IPS DF 6.9 (cell line): ENCODE measurements at regions not wholly inside any gene's neighbourhood (a gene's known extent, or its start where the extent isn't known, plus 50 kb on each side); places are given as distances from the start of the nearest gene placed in this dataset.

Experiments
- DNase-seq: peaks from one replicate; pipeline ENCODE4 v3.0.0-alpha.2; 2013; ENCODE audit warnings: low read depth, low spot score
- H3K27ac ChIP-seq: one replicate; pipeline ENCODE4 v1.5.1; 2013; ENCODE audit warnings: low read length, control low read depth
- H3K27me3 ChIP-seq: 2 replicates; pipeline ENCODE4 v1.6.1; 2013; ENCODE audit warnings: mild to moderate bottlenecking, low read length; ENCODE audit not compliant: control insufficient read depth, insufficient read depth
- H3K36me3 ChIP-seq: 2 replicates; pipeline ENCODE4 v1.6.1; 2013; ENCODE audit warnings: low read length; ENCODE audit not compliant: control insufficient read depth, insufficient read depth
- H3K4me1 ChIP-seq: 2 replicates; pipeline ENCODE4 v1.6.1; 2013; ENCODE audit warnings: low read length; ENCODE audit not compliant: control insufficient read depth, insufficient read depth
- H3K4me3 ChIP-seq: 2 replicates; pipeline ENCODE4 v1.5.1; 2013; ENCODE audit warnings: mild to moderate bottlenecking, low read length
- H3K9me3 ChIP-seq: 2 replicates; pipeline ENCODE4 v1.6.1; 2013; ENCODE audit warnings: low read length, inconsistent platforms; ENCODE audit not compliant: control insufficient read depth, insufficient read depth
- WGBS: extraction: QIAGEN DNeasy Blood & Tissue Kit; methylation state at CpG from one replicate; pipeline ENCODE4 v1.1.7; 2013; ENCODE audit warnings: mixed read lengths, missing lambda C conversion rate; ENCODE audit not compliant: insufficient read length, insufficient coverage; 5-methylcytosine and 5-hydroxymethylcytosine counted together

DNA sequence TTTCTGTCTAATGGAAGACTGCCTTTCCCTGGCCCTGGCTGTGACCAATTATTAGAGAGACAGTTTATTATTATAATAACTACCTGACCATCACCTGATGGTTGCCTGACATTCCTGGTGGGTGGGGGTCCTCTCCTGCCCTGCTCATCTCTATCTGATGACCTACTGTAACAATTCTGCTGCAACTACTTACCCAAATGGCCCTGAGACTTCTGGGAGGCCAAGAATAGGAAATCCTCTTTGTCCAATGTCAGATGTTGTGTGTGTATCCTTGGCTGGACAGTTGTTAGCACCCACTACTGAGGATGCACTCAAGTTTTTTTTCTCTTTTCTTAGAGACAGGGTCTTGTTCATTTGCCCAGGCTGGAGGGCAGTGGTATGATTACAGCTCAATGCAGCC lies 110.3 kb downstream of the DDX1 start:
- no peak overlapping the region for H3K27ac ChIP-seq
- DNase-seq, result no peak
- H3K36me3 ChIP-seq, result no peaks in the 10 kb centered on the region
- no peak overlapping the region for H3K4me3 ChIP-seq
- no peaks in the 10 kb centered on the region for H3K27me3 ChIP-seq
- H3K4me1 ChIP-seq, result peaks cover 1% of the 10 kb centered on the region; the same call in 1 of the 2 replicates
- H3K9me3 ChIP-seq, result no peaks in the 10 kb centered on the region

DNA sequence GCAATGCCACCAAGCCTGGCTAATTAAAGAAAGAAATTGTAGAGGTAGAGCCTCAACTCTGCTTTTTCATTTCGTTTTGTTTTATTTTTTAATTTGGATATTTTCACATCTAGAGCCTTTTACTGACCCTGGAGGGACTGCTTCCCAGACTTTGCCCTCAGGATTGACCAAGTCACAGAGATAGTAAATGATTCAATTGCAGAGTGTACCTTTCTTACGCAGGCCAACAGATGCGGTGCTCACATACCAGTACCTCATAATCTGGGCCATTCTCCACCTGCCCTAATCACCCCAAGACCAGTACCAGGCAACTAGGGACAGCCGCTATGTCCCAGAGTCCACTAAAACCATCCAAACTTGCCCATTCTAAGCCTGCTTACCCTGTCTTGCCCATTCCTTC lies 110.8 kb downstream of the DDX1 start:
- DNase-seq, result no peak
- Histone ChIP-seq H3K36me3 (no peaks in the 10 kb centered on the region), H3K4me1 (peaks cover 1% of the 10 kb centered on the region; the same call in 1 of the 2 replicates), H3K27ac (no peak overlapping the region), H3K27me3 (no peaks in the 10 kb centered on the region), H3K9me3 (no peaks in the 10 kb centered on the region), H3K4me3 (no peak overlapping the region)
- no CpG with 5 or more reads among the region's 4 CpGs for WGBS

DNA sequence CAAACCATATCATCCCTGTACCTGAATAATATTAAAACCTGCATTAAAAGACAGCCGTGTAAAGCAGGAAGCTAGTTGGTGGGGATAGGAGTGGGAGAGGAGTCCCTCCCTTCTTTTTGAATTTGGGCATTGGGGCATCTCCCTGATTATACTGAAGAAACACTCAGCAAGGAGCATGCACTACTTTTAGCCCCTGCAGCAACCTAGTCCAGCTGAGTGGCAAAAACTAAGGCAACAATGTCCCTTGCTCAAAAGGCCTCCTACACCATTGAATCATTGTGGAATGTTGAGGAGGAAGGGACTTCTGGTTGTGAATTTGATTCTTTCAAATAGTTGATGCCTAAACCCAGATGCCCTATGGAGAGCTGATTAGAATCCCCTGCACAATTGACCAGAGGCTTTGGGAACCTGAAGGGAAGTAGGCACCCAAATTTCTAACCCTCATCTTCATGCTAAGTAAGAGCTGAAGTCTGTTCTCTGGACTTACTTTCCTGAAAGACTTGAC lies 111.7 kb downstream of the DDX1 start:
- Histone ChIP-seq H3K36me3 (no peaks in the 10 kb centered on the region), H3K4me1 (no peaks in the 10 kb centered on the region), H3K27ac (no peak overlapping the region), H3K4me3 (no peak overlapping the region), H3K9me3 (no peaks in the 10 kb centered on the region), H3K27me3 (no peaks in the 10 kb centered on the region)
- no peak for DNase-seq
- WGBS, result no CpG with 5 or more reads among the region's 1 CpG

DNA sequence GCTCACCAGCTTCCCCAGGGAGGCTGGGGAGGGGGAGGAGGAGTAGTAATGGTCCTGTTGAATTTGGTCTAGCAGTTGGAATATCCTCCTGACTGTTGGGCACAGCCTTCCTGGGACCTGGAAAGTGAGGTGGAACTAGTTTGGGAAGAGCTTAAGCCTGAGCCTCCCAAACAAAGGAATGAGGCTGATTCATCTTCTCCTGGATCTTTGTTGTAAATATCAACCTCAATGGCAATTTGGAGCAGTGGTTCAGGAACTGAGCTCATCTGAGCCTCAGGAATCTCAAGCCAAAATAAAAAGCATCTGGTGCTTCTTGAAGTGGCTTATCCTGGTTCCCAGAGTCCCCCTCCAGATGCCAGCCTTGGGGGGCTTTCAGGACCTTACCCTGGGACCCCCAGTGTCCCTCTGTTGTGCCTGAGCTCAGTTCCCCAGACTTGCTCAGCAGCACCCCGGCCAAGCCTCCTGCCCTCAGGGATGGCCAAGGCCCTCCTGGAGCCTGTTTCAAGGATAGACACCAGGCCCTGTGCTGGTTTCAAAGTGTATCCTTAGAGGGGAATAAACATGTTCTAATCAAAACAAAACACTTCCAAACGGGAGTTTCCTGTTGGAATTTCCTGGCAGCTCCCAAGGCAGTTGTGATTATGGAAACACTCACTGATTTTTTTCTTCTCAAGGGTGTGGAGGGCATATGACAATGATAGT lies 112.6 kb downstream of the DDX1 start:
- no peaks in the 10 kb centered on the region; the same call in 1 of the 2 replicates for H3K4me1 ChIP-seq
- H3K27ac ChIP-seq, result no peak overlapping the region
- no peaks in the 10 kb centered on the region; the same call in 1 of the 2 replicates for H3K27me3 ChIP-seq
- WGBS, result no CpG with 5 or more reads among the region's 2 CpGs
- DNase-seq, result no peak
- no peaks in the 10 kb centered on the region for H3K36me3 ChIP-seq
- no peaks in the 10 kb centered on the region for H3K9me3 ChIP-seq
- no peak overlapping the region for H3K4me3 ChIP-seq

DNA sequence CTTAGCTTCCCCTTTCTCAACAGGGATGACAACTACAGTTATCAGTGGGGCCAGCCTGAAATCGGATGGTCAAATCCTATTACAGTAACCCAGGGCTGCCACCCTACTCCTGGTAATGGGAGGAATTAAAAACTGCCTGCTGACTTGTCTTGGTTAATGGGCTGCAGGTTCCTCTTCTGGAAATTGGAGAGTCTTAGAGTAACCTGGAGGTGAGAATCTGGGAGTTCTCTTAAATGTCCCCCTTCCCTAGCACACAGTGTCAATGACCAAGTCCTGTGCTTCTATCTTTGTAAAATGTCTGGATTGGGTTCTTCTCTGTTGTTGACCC lies 113.1 kb downstream of the DDX1 start:
- H3K4me1 ChIP-seq, result no peaks in the 10 kb centered on the region; the same call in 1 of the 2 replicates
- DNase-seq, result no peak
- no CpG with 5 or more reads among the region's 1 CpG for WGBS
- no peaks in the 10 kb centered on the region for H3K9me3 ChIP-seq
- H3K36me3 ChIP-seq, result no peaks in the 10 kb centered on the region
- no peaks in the 10 kb centered on the region; the same call in 1 of the 2 replicates for H3K27me3 ChIP-seq
- H3K4me3 ChIP-seq, result no peak overlapping the region
- H3K27ac ChIP-seq, result no peak overlapping the region

DNA sequence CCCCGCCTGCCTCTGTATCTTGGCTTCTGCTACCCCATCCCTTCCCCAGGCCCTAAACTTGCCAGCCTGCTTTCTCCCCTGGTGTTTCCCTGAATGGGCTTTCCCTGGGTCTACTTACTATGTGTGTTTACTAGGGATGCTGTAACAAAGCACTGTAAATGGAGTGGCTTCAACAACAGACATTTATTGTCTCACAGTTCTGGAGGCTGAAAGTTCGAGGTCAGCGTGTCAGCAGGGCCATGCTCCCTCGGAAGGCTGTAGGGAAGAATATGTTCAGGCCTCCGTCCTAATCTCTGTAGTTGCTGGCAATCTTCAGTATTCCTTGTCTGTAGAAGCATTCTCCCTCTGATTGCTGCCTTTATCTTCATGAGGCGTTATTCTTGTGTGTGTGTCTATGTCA lies 113.6 kb downstream of the DDX1 start:
- Histone ChIP-seq H3K9me3 (no peaks in the 10 kb centered on the region), H3K4me3 (no peak overlapping the region), H3K27ac (no peak overlapping the region), H3K36me3 (no peaks in the 10 kb centered on the region), H3K27me3 (no peaks in the 10 kb centered on the region; the same call in 1 of the 2 replicates), H3K4me1 (no peaks in the 10 kb centered on the region; the same call in 1 of the 2 replicates)
- DNase-seq, result no peak
- no CpG with 5 or more reads among the region's 6 CpGs for WGBS

DNA sequence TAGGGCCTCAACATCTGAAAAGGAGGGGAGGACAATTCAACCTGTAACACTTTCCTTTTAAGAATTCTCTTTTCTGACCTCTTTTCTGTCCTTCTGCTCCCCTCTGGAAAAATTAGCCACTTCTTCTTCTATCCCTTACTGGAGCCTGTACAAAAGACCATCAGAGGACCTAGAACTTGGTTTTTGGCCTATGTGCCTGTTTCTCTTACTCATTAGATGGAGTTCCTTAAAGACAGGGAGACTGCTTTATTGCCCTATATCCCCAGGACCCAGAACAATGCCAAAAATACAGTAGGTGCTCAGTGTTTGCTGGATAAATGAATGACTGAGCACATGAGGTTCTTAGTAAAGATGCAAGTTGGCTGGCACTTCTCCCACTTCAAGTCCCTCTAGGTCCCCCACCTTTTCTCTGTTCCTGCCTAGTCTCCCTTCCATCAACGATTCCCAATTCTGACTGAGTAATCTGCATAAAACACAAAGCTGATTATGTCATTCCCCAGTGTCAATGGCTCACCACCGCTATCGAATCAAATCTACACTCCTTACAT lies 114.2 kb downstream of the DDX1 start:
- H3K9me3 ChIP-seq, result no peaks in the 10 kb centered on the region
- no peak overlapping the region for H3K4me3 ChIP-seq
- WGBS, result no CpG with 5 or more reads among the region's 3 CpGs
- no peak for DNase-seq
- H3K4me1 ChIP-seq, result no peaks in the 10 kb centered on the region; the same call in 1 of the 2 replicates
- no peaks in the 10 kb centered on the region for H3K36me3 ChIP-seq
- H3K27ac ChIP-seq, result no peak overlapping the region
- no peaks in the 10 kb centered on the region; the same call in 1 of the 2 replicates for H3K27me3 ChIP-seq

DNA sequence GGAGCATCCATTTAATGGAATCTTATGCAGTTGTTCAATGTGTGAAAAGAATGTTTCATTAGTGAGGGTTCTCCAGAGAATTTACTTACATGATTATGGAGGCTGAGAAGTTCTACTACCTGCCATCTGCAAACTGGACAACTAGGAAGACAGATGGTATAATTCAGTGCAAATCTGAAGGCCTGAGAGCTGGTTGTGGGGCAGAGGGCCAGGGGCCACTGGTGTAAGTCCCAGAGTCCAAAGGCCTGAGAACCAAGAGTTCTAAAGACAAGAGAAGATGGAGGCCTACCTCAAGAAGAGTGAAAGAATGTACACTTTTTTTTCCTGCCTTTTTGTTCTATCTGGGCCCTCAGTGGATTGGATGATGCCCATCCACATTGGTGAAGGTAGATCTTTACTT lies 114.8 kb downstream of the DDX1 start:
- DNase-seq, result no peak
- Histone ChIP-seq H3K4me1 (no peaks in the 10 kb centered on the region; the same call in 1 of the 2 replicates), H3K27ac (no peak overlapping the region), H3K36me3 (no peaks in the 10 kb centered on the region), H3K4me3 (no peak overlapping the region), H3K9me3 (no peaks in the 10 kb centered on the region), H3K27me3 (no peaks in the 10 kb centered on the region; the same call in 1 of the 2 replicates)

DNA sequence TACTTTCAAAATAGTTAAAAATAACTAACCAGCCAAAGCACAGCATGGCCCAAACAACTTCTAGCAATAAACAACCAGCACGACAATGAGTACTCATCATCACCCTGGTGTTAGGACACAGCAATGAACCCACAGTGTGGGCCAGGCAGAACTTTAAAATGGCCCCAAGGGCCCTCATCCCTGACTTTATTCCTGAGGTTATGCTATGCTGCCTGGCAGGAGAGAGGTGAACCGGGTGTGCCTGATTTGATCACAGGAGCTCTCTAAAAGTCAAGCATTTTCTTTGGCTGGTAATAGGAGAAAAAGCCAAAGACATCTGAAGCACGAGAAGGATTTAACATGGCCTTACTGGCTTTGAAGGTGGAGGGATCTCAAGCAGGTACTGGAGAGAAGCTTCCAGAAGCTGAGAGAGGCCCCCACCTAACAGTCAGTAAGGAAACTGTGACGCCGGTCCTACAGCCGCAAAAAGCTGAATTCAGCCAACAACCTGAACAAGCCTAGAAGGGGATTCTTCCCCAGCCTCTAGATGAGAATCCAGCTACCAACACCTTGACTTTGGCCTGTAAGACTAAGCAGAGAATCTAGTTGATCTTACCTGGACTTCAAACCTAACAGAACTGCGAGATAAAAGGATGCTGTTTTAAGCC lies 115.4 kb downstream of the DDX1 start:
- no peaks in the 10 kb centered on the region for H3K9me3 ChIP-seq
- no CpG with 5 or more reads among the region's 7 CpGs for WGBS
- H3K27me3 ChIP-seq, result no peaks in the 10 kb centered on the region; the same call in 1 of the 2 replicates
- H3K27ac ChIP-seq, result no peak overlapping the region
- H3K4me3 ChIP-seq, result no peak overlapping the region
- no peaks in the 10 kb centered on the region for H3K36me3 ChIP-seq
- no peaks in the 10 kb centered on the region; the same call in 1 of the 2 replicates for H3K4me1 ChIP-seq
- DNase-seq, result no peak

DNA sequence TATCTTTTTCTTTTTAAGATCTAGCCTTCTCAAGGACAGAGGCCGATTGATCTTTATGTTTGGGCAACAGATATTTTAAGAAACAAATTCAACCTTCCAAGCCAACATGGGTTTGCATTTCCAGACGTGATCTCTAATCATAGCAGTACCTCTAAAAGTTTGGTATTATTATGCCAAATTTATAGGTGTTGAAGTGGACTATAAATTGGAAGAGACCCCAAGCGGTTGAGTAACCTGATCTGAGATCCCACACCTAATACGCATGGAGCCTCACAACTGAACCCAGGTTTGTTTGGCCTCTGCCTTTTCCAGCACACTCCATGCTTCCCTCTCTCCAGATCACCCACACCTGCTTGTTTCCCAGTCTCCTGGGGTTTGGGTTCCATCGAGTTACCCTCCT lies 116.5 kb downstream of the DDX1 start:
- H3K36me3 ChIP-seq, result no peaks in the 10 kb centered on the region
- no peak overlapping the region for H3K4me3 ChIP-seq
- no peaks in the 10 kb centered on the region; the same call in 1 of the 2 replicates for H3K27me3 ChIP-seq
- WGBS, result no CpG with 5 or more reads among the region's 5 CpGs
- H3K4me1 ChIP-seq, result no peaks in the 10 kb centered on the region; the same call in 1 of the 2 replicates
- no peak for DNase-seq
- H3K27ac ChIP-seq, result no peak overlapping the region
- H3K9me3 ChIP-seq, result no peaks in the 10 kb centered on the region
